Keratinocyte (primary cell): ENCODE measurements at regions not wholly inside any gene's neighbourhood (a gene's known extent, or its start where the extent isn't known, plus 50 kb on each side); places are given as distances from the start of the nearest gene placed in this dataset.

Experiments
- DNase-seq: peaks from one replicate; pipeline ENCODE4 v3.0.0-alpha.2; 2011; ENCODE audit warnings: low read depth, missing footprints, low spot score
- FAIRE-seq: peaks from 2 replicates; lab custom pipeline; 2011; peaks lifted over from hg19 to GRCh38; lab: Jason Lieb, UNC
- H2AFZ ChIP-seq: 2 replicates; pipeline ENCODE4 v1.6.0; 2012; ENCODE audit warnings: low read length, control low read depth, inconsistent platforms; ENCODE audit not compliant: control insufficient read depth
- H3K27ac ChIP-seq: 2 replicates; pipeline ENCODE4 v1.5.1; 2011; ENCODE audit warnings: low read length; ENCODE audit not compliant: control insufficient read depth, insufficient read depth
- H3K27me3 ChIP-seq: 3 replicates; pipeline ENCODE4 v1.6.0; 2011; ENCODE audit warnings: low read length; ENCODE audit not compliant: control insufficient read depth, insufficient read depth; ENCODE audit errors: extremely low read depth
- H3K36me3 ChIP-seq, 2 experiments: 2 replicates in 1 of 2; 3 replicates in 1 of 2; pipeline ENCODE4 v1.5.1; 2011; ENCODE audit warnings: low read length in 2 of 2, mild to moderate bottlenecking in 1 of 2; ENCODE audit not compliant: control insufficient read depth in 2 of 2, insufficient read depth in 2 of 2; ENCODE audit errors: extremely low read depth in 1 of 2
- H3K4me1 ChIP-seq: 3 replicates; pipeline ENCODE4 v1.5.1; 2011; ENCODE audit warnings: low read length; ENCODE audit not compliant: control insufficient read depth, insufficient read depth; ENCODE audit errors: extremely low read depth
- H3K4me2 ChIP-seq: 3 replicates; pipeline ENCODE4 v1.6.0; 2011; ENCODE audit warnings: low read depth, low read length; ENCODE audit not compliant: control insufficient read depth, insufficient read depth; ENCODE audit errors: extremely low read depth
- H3K4me3 ChIP-seq, 3 experiments: fragments of 200-600 bp in 1 of 3; sonication (generic) in 1 of 3; 2 replicates in 2 of 3; 3 replicates in 1 of 3; pipeline ENCODE4 v1.5.1; 2011 to 2016; ENCODE audit warnings: low read length in 3 of 3, mild to moderate bottlenecking in 3 of 3, control low read depth in 2 of 3, inconsistent platforms in 1 of 3, low read depth in 1 of 3, mixed read lengths in 1 of 3, mixed run types in 1 of 3, moderate library complexity in 1 of 3; ENCODE audit not compliant: control insufficient read depth in 2 of 3, insufficient read depth in 2 of 3; ENCODE audit errors: extremely low read depth in 1 of 3
- H3K79me2 ChIP-seq: 2 replicates; pipeline ENCODE4 v1.6.0; 2012; ENCODE audit warnings: low read length; ENCODE audit not compliant: control insufficient read depth, insufficient read depth
- H3K9ac ChIP-seq: 3 replicates; pipeline ENCODE4 v1.6.0; 2011; ENCODE audit warnings: low read length; ENCODE audit not compliant: control insufficient read depth, insufficient read depth; ENCODE audit errors: extremely low read depth
- H3K9me1 ChIP-seq: 3 replicates; pipeline ENCODE4 v1.6.0; 2011; ENCODE audit warnings: low read length; ENCODE audit not compliant: control insufficient read depth, insufficient read depth; ENCODE audit errors: extremely low read depth
- H3K9me3 ChIP-seq: 2 replicates; pipeline ENCODE4 v1.5.1; 2012; ENCODE audit warnings: low read depth, low read length; ENCODE audit not compliant: control insufficient read depth
- H4K20me1 ChIP-seq: 3 replicates; pipeline ENCODE4 v1.6.0; 2011; ENCODE audit warnings: low read length; ENCODE audit not compliant: control insufficient read depth, insufficient read depth; ENCODE audit errors: extremely low read depth
- CTCF ChIP-seq, 3 experiments: IDR thresholded peaks in 1 of 3; conservative IDR thresholded peaks in 1 of 3; optimal IDR thresholded peaks in 1 of 3; 2 replicates in 2 of 3; 3 replicates in 1 of 3; pipeline versions ENCODE3 to v1.5.1; 2011; ENCODE audit warnings: low read length in 3 of 3, mild to moderate bottlenecking in 3 of 3, moderate library complexity in 2 of 3, control low read depth in 1 of 3, inconsistent platforms in 1 of 3; ENCODE audit not compliant: insufficient read depth in 2 of 3; ENCODE audit errors: extremely low read depth in 1 of 3
- EZH2 ChIP-seq: IDR thresholded peaks from one replicate; pipeline ENCODE4 v1.6.1; 2012; ENCODE audit warnings: inconsistent platforms, mild to moderate bottlenecking, low read length, moderate library complexity
- dilution Hi-C: fragments of 300-500 bp; cut with MboI; formaldehyde crosslinking; loops from one replicate; pipeline ENCODE4 v1.7.0; 2020; ENCODE audit warnings: low sequenced_read_pairs; ENCODE audit not compliant: extremely low pct_ligation_motif_present

DNA sequence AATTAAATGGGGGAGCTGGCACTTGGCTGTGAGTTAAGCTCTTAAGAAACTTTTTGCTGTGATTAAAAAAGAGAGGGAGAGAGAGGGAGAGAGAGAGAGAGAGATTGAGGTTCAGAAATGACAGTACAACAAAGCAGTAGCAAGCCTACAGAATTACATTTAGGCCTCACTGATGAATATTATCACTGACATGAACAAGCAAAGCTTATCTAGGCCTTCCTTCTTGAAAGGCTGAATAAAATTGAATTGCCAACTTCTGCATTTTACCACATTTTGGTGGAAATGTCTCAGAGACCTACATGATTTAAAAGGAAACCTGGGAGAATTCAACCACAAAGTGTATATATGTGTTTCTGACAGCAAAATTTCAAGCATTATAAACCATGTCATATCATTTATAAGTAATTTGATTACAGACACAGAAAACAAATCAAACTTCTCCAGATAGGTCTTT, 530.8 kb downstream of the SOX2 start:
- FAIRE-seq, result no peak
- no peaks in the 10 kb centered on the region for H3K9me1 ChIP-seq
- H3K27ac ChIP-seq, result no peak overlapping the region
- H3K4me1 ChIP-seq, result no peaks in the 10 kb centered on the region
- TF ChIP-seq CTCF (optimal IDR thresholded peaks at IDR 0.05 in 1 of 3, IDR thresholded peaks at IDR 0.05 in 1 of 3, conservative IDR thresholded peaks at IDR 0.05 in 1 of 3; ENCODE audit: extremely low read depth in 1 of 3, insufficient read depth in 2 of 3, low read length in 3 of 3) (no peak), EZH2 (no peak)
- H4K20me1 ChIP-seq, result no peaks in the 10 kb centered on the region
- no peak for DNase-seq
- no peaks in the 10 kb centered on the region for H3K9me3 ChIP-seq
- no peaks in the 10 kb centered on the region for H3K79me2 ChIP-seq
- H3K4me2 ChIP-seq, result no peak overlapping the region
- dilution Hi-C loops, result loop anchor here (25.0 kb wide), 1 partner anchor 505 kb away; no protein-coding TSS in a partner anchor
- H3K27me3 ChIP-seq, result no peaks in the 10 kb centered on the region
- H2AFZ ChIP-seq, result no peak overlapping the region
- H3K4me3 ChIP-seq, result no peak overlapping the region
- H3K36me3 ChIP-seq, result no peaks in the 10 kb centered on the region
- no peak overlapping the region for H3K9ac ChIP-seq

DNA sequence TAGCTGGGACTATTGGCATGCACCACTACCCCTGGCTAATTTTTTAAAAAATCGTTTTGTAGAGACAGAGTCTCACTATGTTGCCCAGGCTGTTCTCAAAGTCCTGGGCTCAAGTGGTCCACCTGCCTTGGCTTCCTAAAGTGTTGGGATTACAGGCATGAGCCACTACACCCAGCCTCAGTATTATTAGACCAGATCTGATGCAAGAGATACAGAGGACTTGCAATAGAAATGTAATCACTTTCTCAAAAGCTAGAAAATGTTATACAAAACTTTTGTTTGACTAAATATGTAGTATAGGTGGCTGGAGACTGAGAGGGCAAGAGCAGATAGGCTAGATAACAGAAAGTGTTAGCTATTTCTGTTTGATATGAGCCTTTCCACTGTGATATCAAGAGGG, 531.9 kb downstream of the SOX2 start:
- no peaks in the 10 kb centered on the region for H3K4me1 ChIP-seq
- no peaks in the 10 kb centered on the region for H3K27me3 ChIP-seq
- H3K9me1 ChIP-seq, result no peaks in the 10 kb centered on the region
- H2AFZ ChIP-seq, result no peak overlapping the region
- H3K79me2 ChIP-seq, result no peaks in the 10 kb centered on the region
- H3K4me2 ChIP-seq, result no peak overlapping the region
- H3K9me3 ChIP-seq, result no peaks in the 10 kb centered on the region
- H3K36me3 ChIP-seq, result no peaks in the 10 kb centered on the region
- DNase-seq (no peak), FAIRE-seq (no peak)
- H3K9ac ChIP-seq, result no peak overlapping the region
- TF ChIP-seq EZH2, result no peak
- TF ChIP-seq CTCF (optimal IDR thresholded peaks at IDR 0.05 in 1 of 3, IDR thresholded peaks at IDR 0.05 in 1 of 3, conservative IDR thresholded peaks at IDR 0.05 in 1 of 3; ENCODE audit: extremely low read depth in 1 of 3, insufficient read depth in 2 of 3, low read length in 3 of 3), result no peak
- no peaks in the 10 kb centered on the region for H4K20me1 ChIP-seq
- no peak overlapping the region for H3K27ac ChIP-seq
- no peak overlapping the region for H3K4me3 ChIP-seq
- dilution Hi-C loops, result loop anchor here (25.0 kb wide), 1 partner anchor 506 kb away; no protein-coding TSS in a partner anchor
